HK-2 (cell line): ENCODE measurements at regions not wholly inside any gene's neighbourhood (a gene's known extent, or its start where the extent isn't known, plus 50 kb on each side); places are given as distances from the start of the nearest gene placed in this dataset.

Source experiments
- DNase-seq: peaks from one replicate; pipeline ENCODE4 v3.0.0-alpha.2; 2018; ENCODE audit not compliant: unreplicated experiment

GRCh38 chr6:95357380-95358020 lies 219.8 kb upstream of the MANEA start:
- no peak for DNase-seq

DNA sequence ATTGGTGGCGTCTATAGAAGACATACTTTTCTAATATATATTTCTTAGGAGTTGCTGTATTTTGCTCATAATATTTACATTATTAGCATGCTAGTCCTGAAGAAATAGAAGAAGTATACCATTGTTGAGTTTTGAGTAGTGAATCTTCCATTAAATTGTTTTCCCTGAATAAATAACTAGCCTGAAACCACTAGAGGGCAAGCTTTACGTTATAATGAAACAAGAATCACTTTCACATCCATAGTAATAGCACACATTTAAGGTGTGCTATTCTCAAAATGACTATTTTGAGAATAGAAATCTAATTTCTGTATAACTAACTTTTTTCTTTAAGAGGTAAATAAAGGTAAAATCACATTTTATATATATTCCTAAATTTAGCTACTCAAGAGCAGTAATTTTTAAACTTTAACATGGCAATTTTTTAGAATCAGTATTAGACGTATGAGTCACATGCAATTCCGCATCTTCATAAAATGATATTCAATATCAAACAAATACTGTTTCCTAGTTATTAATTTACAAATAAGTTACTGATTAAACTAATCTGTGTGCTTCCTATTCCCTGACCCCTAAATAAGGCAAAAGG lies 213.2 kb upstream of the MANEA start:
- DNase-seq: no peak

GRCh38 chr6:95365454-95365853 lies 211.9 kb upstream of the MANEA start:
- DNase-seq: no peak

- DNase-seq: no peak
Observed at GRCh38 chr6:95366414-95366813, 210.9 kb upstream of the MANEA start.

GRCh38 chr6:95383878-95384277 lies 193.5 kb upstream of the MANEA start:
- no peak for DNase-seq

GRCh38 chr6:95384988-95385387 lies 192.3 kb upstream of the MANEA start:
- DNase-seq: no peak

DNA sequence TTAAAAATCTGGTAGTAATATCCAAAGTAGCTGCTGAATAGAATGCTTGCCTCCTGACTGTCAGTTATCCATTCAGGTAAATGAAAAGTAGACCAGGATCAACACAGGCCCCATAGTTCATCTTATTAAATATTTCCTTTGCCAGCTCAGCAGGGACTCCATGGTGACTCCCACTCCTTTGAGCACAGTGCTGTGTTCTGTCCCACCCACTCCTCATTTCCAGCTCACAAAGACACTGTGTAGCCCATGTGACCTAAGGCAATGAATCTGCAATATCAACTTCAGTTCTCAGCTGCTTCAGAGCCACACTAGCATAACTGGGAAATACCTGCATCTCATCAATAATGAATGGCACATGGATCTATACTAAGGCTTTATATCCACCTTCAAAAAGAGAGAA lies 189.5 kb upstream of the MANEA start:
- DNase-seq: no peak

DNA sequence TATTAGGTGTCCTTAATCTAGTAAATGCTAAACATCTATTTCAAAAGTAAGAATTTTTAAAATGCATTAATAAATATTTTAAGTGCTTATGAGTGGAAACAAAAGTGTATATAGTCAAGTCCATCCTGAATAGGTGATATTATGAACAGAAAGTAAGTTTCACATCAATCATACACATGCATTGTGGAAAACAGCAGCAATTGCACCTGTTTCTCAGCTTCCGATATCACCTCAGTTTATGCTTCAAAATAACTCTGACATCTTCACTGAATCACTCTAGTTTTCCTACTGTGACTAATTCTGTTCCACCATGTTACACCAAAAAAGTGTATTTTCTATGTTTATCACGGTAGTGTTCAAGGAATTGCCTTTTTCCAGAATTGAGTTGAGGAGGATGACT lies 172.6 kb upstream of the MANEA start:
- DNase-seq: no peak

- DNase-seq: no peak
Observed at GRCh38 chr6:95408111-95408510, 169.2 kb upstream of the MANEA start.

- no peak for DNase-seq
Observed at GRCh38 chr6:95410168-95410567, 167.2 kb upstream of the MANEA start.

- DNase-seq: no peak
Observed at GRCh38 chr6:95413789-95414188, 163.5 kb upstream of the MANEA start.

- no peak for DNase-seq
Observed at GRCh38 chr6:95417856-95418255, 159.5 kb upstream of the MANEA start.

- DNase-seq: no peak
Observed at GRCh38 chr6:95420792-95421191, 156.5 kb upstream of the MANEA start.

- no peak for DNase-seq
Observed at GRCh38 chr6:95423331-95423730, 154.0 kb upstream of the MANEA start.

DNA sequence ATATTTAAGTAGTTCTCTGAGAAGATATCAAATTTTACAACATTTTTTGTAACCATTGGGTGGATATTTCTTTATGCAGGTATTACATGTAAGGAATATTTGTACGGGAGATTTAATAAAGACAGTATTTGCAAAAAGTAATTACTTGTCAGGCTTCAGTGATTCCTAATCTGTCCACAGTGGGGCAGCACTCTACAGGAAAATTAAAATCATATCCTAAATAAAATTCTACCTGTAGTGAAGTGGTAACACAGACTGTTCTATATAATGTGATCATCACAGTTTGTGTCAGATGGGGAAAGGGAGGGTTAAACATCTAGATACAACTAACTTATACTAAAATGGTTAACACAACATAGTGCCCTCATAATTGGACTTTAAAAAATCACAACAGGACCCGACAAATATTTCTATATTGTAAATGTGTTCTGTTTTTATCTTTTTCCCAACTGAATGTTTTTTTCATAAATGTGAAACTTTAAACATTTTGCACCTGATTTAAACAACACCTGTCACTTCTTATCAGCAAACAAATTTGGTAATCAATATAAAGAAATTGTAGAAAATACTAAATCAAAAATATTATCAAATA lies 145.6 kb upstream of the MANEA start:
- peak; percentile 12 for DNase-seq

- no peak for DNase-seq
Observed at GRCh38 chr6:95439741-95440140, 137.6 kb upstream of the MANEA start.

- no peak for DNase-seq
Observed at GRCh38 chr6:95448208-95448607, 129.1 kb upstream of the MANEA start.

- DNase-seq: no peak
Observed at GRCh38 chr6:95469511-95469910, 107.8 kb upstream of the MANEA start.

- no peak for DNase-seq
Observed at GRCh38 chr6:95478941-95479340, 98.4 kb upstream of the MANEA start.

DNA sequence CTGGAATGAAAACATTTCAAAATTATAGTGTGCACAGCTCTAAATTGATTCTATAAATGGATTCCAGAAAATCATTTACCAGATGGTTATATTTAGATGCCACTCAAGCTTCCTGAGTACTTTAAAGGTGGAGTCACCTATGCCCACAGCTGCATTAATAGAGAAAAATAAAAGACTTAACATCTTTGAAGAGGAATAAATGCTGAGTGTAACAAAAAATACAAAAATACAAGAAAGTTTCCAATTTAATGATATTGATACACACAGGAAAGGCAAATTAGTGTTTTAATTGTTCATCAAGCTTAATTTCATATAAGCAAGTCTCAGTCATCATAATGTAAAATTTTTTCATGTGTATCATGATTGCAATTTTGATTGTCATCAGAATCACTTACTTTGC lies 89.5 kb upstream of the MANEA start:
- no peak for DNase-seq

DNA sequence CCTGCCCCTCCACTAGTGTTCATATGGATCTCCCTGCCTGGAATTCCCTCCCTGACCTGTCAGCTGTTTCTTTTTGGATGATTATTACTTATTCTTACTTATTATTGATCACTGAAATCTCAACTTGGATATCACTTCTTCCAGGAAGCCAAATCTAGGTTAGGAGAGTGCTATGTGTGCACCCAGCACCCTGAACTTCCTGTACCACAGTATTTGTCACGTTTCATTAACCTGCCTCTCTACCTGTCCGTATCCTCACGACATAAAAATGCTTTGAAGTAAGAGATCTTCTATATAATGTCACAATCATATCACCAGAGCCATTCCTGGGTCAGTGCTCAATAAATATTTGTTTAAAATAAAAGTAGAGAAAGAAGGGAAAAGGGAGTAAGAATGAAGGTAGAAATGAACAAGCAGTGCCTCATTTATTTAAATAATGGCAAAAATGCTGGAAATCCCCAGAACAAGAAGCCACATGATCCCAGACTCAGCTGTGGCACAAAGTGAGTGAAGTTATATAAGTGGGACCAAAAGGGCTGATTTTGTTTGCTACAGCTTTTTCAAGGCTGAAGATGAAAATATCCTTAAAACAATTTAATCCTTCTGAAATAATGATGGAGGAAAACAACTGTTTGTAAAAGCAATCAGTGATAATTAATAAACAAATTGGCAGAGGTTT lies 88.0 kb upstream of the MANEA start:
- no peak for DNase-seq

- DNase-seq: no peak
Observed at GRCh38 chr6:95496769-95497426, 80.4 kb upstream of the MANEA start.
